ENCODE measurements at regions not wholly inside any gene's neighbourhood (a gene's known extent, or its start where the extent isn't known, plus 50 kb on each side); places are given as distances from the start of the nearest gene placed in this dataset.

DNA sequence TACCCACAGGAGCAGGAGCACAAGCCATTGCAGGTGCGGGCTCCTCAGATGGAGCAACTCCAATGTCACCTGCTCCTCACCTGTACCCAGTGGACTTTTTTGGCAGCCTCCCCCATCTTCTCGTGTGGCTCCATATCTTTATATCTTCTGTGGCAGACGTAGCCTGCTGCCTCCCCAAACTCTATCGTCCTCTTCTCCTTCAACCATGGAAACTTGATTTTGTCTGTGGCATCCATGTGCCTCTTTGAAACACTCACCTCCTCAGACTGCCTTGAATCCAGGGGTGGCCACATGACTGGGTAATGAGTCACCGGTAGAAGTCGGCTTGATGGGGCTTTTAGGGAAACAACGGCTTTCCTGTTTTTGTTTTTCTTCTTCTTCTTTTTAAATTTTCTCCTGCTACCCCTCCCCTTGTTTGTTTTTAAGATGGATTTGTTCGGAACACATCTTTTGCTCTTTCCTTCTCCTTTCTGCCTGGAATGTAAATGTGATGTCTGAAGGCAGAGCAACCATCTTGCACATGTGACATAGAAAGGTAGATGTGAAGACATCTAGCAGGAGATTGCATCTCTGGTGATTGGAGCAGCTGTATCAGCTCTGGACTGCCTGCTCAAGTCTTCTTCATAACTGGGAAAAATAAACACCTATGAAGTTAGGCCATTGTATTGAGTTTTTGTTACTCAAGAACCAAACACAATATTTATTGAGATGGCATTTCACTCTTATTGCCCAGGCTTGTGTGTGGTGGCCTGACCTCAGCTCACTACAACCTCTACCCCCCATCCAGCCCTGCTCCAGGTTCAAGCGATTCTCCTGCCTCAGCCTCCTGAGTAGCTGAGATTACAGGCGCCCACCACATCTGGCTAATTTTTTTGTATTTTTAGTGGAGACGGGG, 69.9 kb upstream of the DDR1 start (continued):
- TF ChIP-seq, protein P1, sequence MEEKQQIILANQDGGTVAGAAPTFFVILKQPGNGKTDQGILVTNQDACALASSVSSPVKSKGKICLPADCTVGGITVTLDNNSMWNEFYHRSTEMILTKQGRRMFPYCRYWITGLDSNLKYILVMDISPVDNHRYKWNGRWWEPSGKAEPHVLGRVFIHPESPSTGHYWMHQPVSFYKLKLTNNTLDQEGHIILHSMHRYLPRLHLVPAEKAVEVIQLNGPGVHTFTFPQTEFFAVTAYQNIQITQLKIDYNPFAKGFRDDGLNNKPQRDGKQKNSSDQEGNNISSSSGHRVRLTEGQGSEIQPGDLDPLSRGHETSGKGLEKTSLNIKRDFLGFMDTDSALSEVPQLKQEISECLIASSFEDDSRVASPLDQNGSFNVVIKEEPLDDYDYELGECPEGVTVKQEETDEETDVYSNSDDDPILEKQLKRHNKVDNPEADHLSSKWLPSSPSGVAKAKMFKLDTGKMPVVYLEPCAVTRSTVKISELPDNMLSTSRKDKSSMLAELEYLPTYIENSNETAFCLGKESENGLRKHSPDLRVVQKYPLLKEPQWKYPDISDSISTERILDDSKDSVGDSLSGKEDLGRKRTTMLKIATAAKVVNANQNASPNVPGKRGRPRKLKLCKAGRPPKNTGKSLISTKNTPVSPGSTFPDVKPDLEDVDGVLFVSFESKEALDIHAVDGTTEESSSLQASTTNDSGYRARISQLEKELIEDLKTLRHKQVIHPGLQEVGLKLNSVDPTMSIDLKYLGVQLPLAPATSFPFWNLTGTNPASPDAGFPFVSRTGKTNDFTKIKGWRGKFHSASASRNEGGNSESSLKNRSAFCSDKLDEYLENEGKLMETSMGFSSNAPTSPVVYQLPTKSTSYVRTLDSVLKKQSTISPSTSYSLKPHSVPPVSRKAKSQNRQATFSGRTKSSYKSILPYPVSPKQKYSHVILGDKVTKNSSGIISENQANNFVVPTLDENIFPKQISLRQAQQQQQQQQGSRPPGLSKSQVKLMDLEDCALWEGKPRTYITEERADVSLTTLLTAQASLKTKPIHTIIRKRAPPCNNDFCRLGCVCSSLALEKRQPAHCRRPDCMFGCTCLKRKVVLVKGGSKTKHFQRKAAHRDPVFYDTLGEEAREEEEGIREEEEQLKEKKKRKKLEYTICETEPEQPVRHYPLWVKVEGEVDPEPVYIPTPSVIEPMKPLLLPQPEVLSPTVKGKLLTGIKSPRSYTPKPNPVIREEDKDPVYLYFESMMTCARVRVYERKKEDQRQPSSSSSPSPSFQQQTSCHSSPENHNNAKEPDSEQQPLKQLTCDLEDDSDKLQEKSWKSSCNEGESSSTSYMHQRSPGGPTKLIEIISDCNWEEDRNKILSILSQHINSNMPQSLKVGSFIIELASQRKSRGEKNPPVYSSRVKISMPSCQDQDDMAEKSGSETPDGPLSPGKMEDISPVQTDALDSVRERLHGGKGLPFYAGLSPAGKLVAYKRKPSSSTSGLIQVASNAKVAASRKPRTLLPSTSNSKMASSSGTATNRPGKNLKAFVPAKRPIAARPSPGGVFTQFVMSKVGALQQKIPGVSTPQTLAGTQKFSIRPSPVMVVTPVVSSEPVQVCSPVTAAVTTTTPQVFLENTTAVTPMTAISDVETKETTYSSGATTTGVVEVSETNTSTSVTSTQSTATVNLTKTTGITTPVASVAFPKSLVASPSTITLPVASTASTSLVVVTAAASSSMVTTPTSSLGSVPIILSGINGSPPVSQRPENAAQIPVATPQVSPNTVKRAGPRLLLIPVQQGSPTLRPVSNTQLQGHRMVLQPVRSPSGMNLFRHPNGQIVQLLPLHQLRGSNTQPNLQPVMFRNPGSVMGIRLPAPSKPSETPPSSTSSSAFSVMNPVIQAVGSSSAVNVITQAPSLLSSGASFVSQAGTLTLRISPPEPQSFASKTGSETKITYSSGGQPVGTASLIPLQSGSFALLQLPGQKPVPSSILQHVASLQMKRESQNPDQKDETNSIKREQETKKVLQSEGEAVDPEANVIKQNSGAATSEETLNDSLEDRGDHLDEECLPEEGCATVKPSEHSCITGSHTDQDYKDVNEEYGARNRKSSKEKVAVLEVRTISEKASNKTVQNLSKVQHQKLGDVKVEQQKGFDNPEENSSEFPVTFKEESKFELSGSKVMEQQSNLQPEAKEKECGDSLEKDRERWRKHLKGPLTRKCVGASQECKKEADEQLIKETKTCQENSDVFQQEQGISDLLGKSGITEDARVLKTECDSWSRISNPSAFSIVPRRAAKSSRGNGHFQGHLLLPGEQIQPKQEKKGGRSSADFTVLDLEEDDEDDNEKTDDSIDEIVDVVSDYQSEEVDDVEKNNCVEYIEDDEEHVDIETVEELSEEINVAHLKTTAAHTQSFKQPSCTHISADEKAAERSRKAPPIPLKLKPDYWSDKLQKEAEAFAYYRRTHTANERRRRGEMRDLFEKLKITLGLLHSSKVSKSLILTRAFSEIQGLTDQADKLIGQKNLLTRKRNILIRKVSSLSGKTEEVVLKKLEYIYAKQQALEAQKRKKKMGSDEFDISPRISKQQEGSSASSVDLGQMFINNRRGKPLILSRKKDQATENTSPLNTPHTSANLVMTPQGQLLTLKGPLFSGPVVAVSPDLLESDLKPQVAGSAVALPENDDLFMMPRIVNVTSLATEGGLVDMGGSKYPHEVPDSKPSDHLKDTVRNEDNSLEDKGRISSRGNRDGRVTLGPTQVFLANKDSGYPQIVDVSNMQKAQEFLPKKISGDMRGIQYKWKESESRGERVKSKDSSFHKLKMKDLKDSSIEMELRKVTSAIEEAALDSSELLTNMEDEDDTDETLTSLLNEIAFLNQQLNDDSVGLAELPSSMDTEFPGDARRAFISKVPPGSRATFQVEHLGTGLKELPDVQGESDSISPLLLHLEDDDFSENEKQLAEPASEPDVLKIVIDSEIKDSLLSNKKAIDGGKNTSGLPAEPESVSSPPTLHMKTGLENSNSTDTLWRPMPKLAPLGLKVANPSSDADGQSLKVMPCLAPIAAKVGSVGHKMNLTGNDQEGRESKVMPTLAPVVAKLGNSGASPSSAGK (IDR thresholded peaks at IDR 0.05) = peak; percentile 91
- TF ChIP-seq, protein P2, sequence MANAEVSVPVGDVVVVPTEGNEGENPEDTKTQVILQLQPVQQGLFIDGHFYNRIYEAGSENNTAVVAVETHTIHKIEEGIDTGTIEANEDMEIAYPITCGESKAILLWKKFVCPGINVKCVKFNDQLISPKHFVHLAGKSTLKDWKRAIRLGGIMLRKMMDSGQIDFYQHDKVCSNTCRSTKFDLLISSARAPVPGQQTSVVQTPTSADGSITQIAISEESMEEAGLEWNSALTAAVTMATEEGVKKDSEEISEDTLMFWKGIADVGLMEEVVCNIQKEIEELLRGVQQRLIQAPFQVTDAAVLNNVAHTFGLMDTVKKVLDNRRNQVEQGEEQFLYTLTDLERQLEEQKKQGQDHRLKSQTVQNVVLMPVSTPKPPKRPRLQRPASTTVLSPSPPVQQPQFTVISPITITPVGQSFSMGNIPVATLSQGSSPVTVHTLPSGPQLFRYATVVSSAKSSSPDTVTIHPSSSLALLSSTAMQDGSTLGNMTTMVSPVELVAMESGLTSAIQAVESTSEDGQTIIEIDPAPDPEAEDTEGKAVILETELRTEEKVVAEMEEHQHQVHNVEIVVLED (CRISPR knock-in tag; IDR thresholded peaks at IDR 0.05) = peak; percentile 11; the same call in 1 of the 2 replicates
- TF ChIP-seq, protein P3, sequence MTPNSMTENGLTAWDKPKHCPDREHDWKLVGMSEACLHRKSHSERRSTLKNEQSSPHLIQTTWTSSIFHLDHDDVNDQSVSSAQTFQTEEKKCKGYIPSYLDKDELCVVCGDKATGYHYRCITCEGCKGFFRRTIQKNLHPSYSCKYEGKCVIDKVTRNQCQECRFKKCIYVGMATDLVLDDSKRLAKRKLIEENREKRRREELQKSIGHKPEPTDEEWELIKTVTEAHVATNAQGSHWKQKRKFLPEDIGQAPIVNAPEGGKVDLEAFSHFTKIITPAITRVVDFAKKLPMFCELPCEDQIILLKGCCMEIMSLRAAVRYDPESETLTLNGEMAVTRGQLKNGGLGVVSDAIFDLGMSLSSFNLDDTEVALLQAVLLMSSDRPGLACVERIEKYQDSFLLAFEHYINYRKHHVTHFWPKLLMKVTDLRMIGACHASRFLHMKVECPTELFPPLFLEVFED (CRISPR knock-in tag; conservative IDR thresholded peaks at IDR 0.05) = peak; percentile 69; the same call in 1 of the 2 replicates
- TF ChIP-seq ZBTB17 (CRISPR knock-in tag; IDR thresholded peaks at IDR 0.05) (0 out of 2 replicates have a peak, but pooled peaks have one; percentile 41), SIN3B (IDR thresholded peaks at IDR 0.05; ENCODE audit: low read depth) (no peak), FOXA3 (CRISPR knock-in tag; conservative IDR thresholded peaks at IDR 0.05 in 1 of 2, IDR thresholded peaks at IDR 0.05 in 1 of 2) (no peak; a peak in 1 of 4 replicates), LEF1 (IDR thresholded peaks at IDR 0.05) (peak; percentile 74), PML (IDR thresholded peaks at IDR 0.05; ENCODE audit: low read length) (no peak), ZNF75A (CRISPR knock-in tag; IDR thresholded peaks at IDR 0.05) (no peak), MEIS2 (IDR thresholded peaks at IDR 0.05; ENCODE audit: partially characterized antibody) (no peak)

All from K562 (cell line).